HCEC 1CT (cell line): ENCODE measurements at regions not wholly inside any gene's neighbourhood (a gene's known extent, or its start where the extent isn't known, plus 50 kb on each side); places are given as distances from the start of the nearest gene placed in this dataset.
"Not testable (repeated sequence)": the region's sequence is repeated elsewhere in the genome, so short reads cannot be mapped to it uniquely, and the experiment has no call there.

Experiments
- DNase-seq: peaks from one replicate; pipeline ENCODE4 v3.0.0-alpha.2; 2017

DNA sequence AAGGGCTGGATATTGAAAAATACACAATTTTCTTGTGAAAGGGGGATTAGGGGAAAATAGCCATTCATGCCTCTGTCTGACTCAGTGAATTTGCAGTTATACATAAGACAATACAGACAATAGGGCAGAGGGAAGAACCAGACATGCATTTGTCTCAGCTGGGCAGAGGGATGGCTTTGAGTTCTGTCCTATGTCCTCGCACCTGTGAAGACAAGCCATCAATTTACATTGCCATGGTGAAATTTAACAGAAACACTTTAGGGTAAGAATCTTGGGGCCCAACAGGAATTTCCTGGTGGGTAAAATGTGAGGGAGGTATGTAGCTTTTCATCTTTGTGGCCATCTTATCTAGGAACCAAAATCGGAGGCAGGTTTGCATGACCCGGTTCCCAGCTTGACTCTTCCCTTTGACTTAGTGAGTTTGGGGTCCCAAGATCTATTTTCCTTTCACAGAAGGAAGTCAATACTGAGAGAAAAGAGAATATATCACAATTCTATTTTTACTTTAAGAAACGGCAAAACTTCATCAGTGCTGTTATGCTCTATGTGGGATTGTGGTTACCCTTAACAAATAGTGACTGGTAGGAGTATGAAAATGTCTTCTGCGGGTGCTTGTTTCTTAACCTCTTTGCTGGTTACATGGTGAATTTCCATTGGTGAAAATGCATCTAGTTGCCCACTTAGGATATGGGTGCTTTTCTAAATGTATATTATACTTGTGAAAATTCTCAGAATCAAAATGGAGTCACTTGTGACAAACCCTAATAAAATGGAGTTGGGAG, 221.8 kb downstream of the SPP2 start:
- no peak for DNase-seq

DNA sequence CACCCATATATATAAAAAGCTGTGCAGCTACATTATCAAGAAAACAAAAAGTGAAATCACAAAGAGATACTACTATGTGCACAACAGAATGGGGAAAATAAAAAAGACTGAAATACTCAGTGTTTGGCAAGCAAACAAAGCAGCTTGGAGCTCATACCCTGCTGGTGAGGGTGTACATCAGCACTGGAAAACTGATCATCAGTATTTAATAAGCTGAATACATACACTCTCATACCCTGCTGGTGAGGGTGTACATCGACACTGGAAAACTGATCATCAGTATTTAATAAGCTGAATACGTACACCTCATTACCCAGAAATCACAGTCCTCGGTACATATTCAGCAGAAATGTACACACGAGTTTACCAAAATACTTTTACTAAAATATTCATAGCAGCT, 220.8 kb downstream of the SPP2 start:
- no peak for DNase-seq

DNA sequence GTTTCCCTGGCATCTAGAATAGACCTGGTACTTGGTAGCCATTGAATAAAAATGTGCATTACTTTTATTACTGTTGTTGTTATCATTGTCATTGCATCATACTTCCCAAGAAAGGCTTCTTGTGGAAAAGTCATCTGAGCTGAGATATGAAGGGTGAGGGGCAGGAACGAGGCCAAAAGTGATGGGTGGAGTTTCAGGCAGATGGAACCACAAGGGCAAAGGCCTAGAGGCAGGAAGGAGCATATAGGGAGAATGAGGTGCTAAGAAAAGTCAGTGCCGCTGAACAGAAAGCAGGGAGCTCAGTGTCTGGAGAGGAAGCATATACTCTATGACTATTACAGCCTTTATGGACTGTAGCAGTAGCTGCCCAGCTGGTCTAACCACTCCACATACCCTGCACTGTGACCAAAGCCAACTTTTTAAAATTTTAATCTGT, 219.3 kb downstream of the SPP2 start:
- peak; percentile 31 for DNase-seq

DNA sequence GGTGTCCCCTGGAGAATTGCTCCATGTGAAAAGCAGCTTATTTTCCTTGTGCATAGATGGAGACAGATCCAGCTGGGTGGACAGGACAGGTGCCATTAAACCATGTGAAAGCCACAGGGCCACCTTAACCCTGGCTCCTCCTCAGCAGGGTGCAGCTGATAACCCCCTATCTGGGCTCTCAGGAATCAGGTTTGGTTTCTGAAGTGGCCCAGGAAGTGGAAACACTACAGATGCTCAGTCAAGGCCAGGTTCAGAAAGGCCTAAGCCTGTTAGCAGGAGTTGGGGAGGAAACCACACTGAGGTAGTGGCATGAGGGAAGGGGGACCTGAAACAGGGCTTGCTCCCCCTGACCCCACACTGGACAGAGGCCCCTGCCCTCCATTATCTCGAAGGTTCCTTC, 217.0 kb downstream of the SPP2 start:
- no peak for DNase-seq

- DNase-seq = no peak
Measured at GRCh38 chr2:234266952-234267351, 216.4 kb downstream of the SPP2 start.

DNA sequence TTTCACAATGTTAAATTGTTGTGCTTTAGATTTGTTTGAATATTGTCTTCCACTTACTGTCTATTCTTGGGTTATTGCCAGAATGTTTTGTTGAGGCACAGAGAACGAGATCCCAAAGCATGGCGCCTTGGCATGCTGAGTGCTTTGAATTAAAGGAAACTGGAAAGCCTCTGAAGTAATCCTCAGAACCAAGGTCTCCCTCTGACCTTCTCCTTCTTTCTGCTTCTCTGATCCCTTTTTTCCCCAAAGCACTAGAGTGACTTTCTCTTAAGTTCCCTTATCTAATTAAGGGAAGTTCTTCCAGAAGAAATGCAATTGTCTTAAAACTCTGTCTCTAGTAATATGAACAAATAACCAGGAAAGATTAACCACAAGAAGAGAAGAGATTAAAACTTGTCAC, 214.7 kb downstream of the SPP2 start:
- DNase-seq = no peak

DNA sequence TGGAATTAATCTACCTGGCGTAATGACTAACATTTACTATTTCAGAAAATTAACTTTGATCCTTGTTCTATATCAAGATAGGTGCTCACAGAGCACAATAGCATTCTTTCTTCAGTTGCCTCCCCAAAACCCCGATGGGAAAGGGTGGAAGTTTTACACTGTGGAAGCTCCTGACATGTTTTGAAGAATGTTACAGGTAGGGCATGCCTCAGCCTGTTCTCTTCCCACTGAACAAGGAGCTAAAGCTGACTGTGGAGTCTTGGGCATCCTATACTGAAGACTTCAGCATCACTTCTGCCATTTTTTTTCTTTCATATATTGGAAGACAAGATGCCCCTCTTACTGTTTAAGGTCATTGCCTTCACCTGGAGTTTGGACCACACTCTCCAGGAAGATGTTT, 211.2 kb downstream of the SPP2 start:
- DNase-seq = no peak

- no peak for DNase-seq
Measured at GRCh38 chr2:234259440-234259839, 208.9 kb downstream of the SPP2 start.

DNA sequence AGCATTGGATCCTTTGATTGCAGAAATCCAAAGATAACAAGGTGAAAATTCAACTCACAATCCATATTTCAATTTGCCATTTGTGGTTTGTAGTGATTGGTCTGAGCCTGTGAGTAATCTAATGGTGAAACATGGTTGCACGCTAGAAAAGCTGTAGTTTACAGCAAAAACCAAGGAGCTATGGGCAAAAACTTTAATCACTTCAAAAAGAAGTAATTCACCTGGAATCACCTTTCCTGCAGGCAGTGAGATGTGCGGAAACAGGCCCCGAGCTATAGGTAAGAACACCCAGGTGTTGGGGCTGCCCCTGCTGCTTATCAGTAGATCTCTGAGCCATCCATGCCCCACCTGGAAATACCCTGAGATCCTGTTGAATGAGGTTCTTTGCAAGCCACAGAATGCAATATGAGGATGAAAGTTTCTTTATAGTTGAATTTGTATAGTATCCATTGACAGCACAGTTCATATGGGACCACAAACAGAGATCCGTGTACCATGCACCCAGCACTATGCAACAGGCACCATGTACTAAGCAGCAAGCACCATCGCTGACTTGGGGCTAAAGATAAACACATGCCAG, 208.2 kb downstream of the SPP2 start:
- peak; percentile 80 for DNase-seq

DNA sequence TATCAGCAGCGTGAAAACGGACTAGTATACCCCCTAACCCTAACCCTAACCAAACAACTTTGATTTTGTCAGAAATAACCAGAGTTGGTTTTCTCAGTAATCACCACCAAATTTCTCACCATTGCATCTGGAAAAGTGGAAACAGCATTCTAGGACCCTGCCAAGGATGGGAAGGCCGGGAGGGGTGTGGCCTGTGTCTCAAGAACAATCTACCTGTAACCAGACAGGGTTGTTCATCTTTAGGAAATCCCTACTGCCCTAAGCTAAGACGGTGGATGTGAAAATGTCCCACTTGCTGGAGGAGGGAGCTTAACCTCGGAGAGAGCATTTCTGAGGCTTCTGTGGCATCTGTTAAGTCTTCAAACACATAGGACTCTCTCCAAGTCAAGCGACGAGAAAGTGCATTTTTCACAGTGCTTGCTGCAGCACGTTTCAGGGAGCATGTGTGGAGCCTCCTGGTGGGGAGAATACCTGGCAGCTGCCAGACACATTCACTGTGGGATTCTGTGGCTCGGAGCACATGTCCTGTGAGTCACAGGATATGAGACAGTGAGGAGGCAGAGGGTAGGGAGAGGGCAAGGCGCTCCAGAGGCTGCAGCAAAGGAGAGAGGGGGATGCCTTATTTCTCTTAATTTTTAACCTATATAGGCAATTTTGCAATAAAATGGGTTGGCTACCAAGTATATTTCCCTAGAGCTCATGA, 207.5 kb downstream of the SPP2 start:
- DNase-seq = peak; percentile 99

DNA sequence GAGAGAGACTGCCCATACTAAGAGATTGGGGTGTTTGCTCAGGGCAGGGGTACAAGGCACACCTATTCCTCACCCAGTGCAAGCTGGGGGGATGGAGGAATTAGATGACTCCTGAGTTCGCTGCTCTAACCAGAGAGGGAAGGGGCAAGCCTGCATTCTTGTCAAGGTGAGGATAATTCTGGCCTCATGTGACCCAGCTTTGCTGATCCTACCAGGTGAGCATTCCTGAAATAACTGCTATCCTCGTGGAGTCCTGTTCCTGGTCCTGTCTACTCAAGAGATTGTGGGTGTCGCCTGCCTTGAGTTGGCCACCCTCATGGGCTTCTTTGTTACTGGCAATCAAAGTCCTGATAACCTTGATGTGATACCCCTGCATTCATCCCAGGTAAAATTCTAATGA, 206.0 kb downstream of the SPP2 start:
- DNase-seq = no peak

GRCh38 chr2:234254783-234255521, 204.4 kb downstream of the SPP2 start:
- no peak for DNase-seq

- no peak for DNase-seq
Measured at GRCh38 chr2:234252772-234253171, 202.3 kb downstream of the SPP2 start.

DNA sequence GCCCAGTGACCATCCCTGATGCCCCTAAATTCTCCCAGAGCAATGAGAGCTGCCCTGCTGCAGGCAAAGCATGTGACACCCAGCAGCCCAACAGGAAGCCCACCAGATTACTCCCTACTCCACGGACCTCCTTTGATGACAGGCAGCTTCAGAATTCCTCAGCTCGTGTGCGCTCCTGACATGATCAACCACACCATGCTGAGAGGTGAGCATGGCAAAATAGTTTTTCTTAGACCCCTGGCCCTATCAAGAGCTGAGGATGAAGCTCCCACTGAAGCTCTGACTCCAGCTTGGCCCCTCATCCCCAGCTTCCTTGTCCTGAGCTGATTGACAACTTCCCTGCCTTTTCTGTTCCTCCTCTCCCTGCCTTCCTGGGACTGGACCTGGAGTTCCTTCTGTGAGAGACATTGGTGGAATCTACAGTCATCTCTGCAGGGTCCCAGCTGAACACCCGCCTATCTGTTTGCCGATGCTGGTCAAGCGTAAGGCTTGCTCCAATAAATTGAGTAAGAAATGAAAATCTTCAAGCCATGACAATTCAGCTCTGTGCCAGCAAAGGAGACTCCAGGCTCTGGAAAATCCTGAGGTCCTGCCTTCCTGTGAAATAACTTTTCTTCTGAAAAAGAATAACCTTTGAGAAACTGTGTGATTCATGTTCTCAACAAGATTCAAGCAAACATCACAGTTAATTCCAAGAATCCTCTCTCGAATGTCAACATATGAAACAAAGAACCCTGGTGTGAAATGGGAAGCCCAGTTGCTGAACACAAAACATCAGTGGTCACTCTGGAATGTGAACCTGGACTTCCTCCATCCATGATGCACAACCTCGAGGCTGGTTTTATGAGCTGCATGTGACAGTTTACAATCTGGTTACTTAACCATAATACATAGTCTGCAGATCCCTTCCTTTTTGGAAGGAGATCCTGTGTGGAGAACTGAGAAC, 201.1 kb downstream of the SPP2 start:
- peak; percentile 97 for DNase-seq

DNA sequence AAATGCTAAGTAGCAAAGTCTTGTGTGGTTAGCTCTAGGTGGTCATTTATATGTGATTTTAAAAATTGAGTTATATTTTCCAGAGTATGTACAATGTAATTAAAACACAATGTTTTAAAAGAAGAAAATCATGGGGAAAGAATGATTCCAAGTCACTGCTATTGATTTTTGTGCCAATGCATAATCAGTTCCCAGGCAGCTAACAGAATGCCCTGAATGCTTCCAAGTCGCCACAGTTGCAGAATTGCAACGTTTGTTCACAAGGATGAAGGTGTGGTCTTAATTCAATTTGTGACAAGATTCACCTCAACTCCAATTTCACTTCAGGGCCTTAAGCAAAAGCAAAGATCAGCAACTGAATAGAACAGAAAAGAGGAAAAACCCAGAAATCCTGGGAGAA, 200.4 kb downstream of the SPP2 start:
- no peak for DNase-seq

GRCh38 chr2:234249873-234250272, 199.4 kb downstream of the SPP2 start:
- peak; percentile 77 for DNase-seq

GRCh38 chr2:234249034-234249735, 198.7 kb downstream of the SPP2 start:
- no peak for DNase-seq

DNA sequence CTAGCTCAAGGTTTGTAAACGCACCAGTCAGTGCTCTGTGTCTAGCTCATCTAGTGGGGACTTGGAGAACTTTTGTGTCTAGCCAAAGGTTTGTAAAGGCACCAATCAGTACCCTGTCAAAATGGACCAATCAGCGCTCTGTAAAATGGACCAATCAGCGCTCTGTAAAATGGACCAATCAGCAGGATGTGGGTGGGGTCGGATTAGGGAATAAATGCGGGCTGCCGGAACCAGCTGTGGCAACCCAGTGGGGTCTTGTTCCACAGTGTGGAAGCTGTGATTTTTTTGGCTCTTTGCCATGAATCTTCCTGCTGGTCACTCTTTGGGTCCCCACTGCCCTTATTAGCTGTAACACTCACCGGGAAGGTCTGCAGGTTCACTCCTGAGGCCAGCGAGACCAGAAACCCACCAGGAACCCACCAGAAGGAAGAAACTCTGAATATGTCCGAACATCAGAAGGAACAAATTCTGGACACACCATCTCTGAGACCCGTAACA, 197.8 kb downstream of the SPP2 start:
- DNase-seq = not testable (repeated sequence)

DNA sequence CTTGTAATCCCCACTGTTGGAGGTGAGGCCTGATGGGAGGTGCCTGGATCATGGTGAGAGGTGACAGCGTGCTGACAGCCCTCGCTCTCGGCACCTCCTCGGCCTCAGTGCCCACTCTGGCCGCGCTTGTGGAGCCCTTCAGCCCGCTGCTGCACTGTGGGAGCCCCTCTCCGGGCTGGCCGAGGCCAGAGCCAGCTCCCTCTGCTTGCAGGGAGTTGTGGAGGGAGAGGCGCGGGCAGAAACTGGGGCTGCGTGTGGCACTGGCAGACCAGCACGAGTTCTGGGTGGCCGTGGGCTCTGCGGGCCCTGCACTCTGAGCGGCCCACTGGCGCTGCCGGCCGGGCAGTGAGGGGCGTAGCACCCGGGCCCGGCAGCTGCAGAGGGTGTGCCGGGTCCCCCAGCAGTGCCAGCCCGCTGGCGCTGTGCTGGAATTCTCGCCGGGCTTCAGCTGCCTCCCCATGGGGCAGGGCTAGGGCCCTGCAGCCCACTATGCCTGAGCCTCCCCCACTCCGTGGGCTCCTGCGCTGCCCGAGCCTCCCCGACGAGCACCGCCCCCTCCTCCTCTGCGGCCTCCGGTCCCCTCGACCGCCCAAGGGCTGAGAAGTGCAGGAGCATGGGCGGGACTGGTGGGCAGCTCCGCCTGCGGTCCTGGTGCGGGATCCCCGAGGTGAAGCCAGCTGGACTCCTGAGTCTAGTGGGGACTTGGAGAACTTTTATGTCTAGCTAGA, 197.1 kb downstream of the SPP2 start:
- no peak for DNase-seq

- DNase-seq = peak; percentile 94
Measured at GRCh38 chr2:234245945-234246344, 195.4 kb downstream of the SPP2 start.
